Chondrocyte (in vitro differentiated cells): ENCODE measurements at regions not wholly inside any gene's neighbourhood (a gene's known extent, or its start where the extent isn't known, plus 50 kb on each side); places are given as distances from the start of the nearest gene placed in this dataset.
"Not testable (repeated sequence)": the region's sequence is repeated elsewhere in the genome, so short reads cannot be mapped to it uniquely, and the experiment has no call there.

Experiments
- DNase-seq: peaks from one replicate; pipeline ENCODE4 v3.0.0; 2021; ENCODE audit warnings: mixed read lengths, low spot score
- H3K27ac Mint-ChIP-seq: one replicate; pipeline ENCODE4 v1.8.0; 2021; ENCODE audit warnings: mild to moderate bottlenecking, moderate library complexity, mixed read lengths; ENCODE audit not compliant: unreplicated experiment
- H3K27me3 Mint-ChIP-seq: 2 replicates; pipeline ENCODE4 v1.8.0; 2021; ENCODE audit warnings: low read depth, mixed read lengths
- H3K36me3 Mint-ChIP-seq: 2 replicates; pipeline ENCODE4 v1.8.0; 2021; ENCODE audit warnings: low read depth, mixed read lengths
- H3K4me1 Mint-ChIP-seq: 2 replicates; pipeline ENCODE4 v1.8.0; 2021; ENCODE audit warnings: low read depth, mild to moderate bottlenecking, mixed read lengths
- H3K4me3 Mint-ChIP-seq: one replicate; pipeline ENCODE4 v1.8.0; 2021; ENCODE audit warnings: mild to moderate bottlenecking, moderate library complexity, mixed read lengths; ENCODE audit not compliant: unreplicated experiment
- H3K9me3 Mint-ChIP-seq: 2 replicates; pipeline ENCODE4 v1.8.0; 2021; ENCODE audit warnings: low read depth, mixed read lengths
- CTCF ChIP-seq: fragments of 200-600 bp; sonication (generic); IDR thresholded peaks from 2 replicates; pipeline ENCODE4 v1.5.0; 2021; ENCODE audit warnings: antibody characterized with exemption, mild to moderate bottlenecking, moderate library complexity

- no peak for TF ChIP-seq CTCF
- H3K27ac Mint-ChIP-seq: no peak overlapping the region
These were observed 234.7 kb downstream of the TLR4 start for GRCh38 chr9:117938896-117939295.

GRCh38 chr9:117944750-117945149 is 240.5 kb downstream of the TLR4 start:
- not testable (repeated sequence) for H3K36me3 Mint-ChIP-seq, DNase-seq, H3K9me3 Mint-ChIP-seq, H3K4me3 Mint-ChIP-seq, H3K27ac Mint-ChIP-seq, H3K27me3 Mint-ChIP-seq, H3K4me1 Mint-ChIP-seq

More at GRCh38 chr9:117938896-117939295, 234.7 kb downstream of the TLR4 start:
- Mint-ChIP-seq H3K36me3 (no peaks in the 10 kb centered on the region), H3K9me3 (no peaks in the 10 kb centered on the region), H3K4me3 (no peak overlapping the region), H3K4me1 (peaks cover 4% of the 10 kb centered on the region), H3K27me3 (no peaks in the 10 kb centered on the region)
- DNase-seq: no peak

GRCh38 chr9:117945286-117945685 is 241.1 kb downstream of the TLR4 start:
- Mint-ChIP-seq H3K4me3 (no peak overlapping the region), H3K27me3 (peaks cover 1% of the 10 kb centered on the region), H3K4me1 (no peaks in the 10 kb centered on the region), H3K9me3 (no peaks in the 10 kb centered on the region), H3K27ac (no peak overlapping the region), H3K36me3 (no peaks in the 10 kb centered on the region)
- DNase-seq: no peak
- TF ChIP-seq CTCF: no peak

GRCh38 chr9:117951127-117951526 is 246.9 kb downstream of the TLR4 start:
- Mint-ChIP-seq H3K4me1 (no peaks in the 10 kb centered on the region), H3K27me3 (peaks cover 2% of the 10 kb centered on the region), H3K27ac (no peak overlapping the region), H3K9me3 (no peaks in the 10 kb centered on the region), H3K4me3 (no peak overlapping the region), H3K36me3 (no peaks in the 10 kb centered on the region)
- TF ChIP-seq CTCF: no peak
- DNase-seq: no peak

- no peaks in the 10 kb centered on the region for H3K36me3 Mint-ChIP-seq
- H3K27ac Mint-ChIP-seq: no peak overlapping the region
- no peak for TF ChIP-seq CTCF
- no peaks in the 10 kb centered on the region for H3K4me1 Mint-ChIP-seq
- no peak for DNase-seq
- peaks cover 7% of the 10 kb centered on the region for H3K27me3 Mint-ChIP-seq
- H3K9me3 Mint-ChIP-seq: no peaks in the 10 kb centered on the region
- H3K4me3 Mint-ChIP-seq: no peak overlapping the region
These were observed 248.4 kb downstream of the TLR4 start for GRCh38 chr9:117952581-117952980.

GRCh38 chr9:117957267-117957666 is 253.1 kb downstream of the TLR4 start:
- DNase-seq: no peak
- Mint-ChIP-seq H3K27ac (no peak overlapping the region), H3K9me3 (no peaks in the 10 kb centered on the region), H3K36me3 (no peaks in the 10 kb centered on the region), H3K27me3 (peaks cover 14% of the 10 kb centered on the region), H3K4me1 (no peaks in the 10 kb centered on the region), H3K4me3 (no peak overlapping the region)
- TF ChIP-seq CTCF: no peak
